NCI-H524 (cell line): ENCODE measurements at regions not wholly inside any gene's neighbourhood (a gene's known extent, or its start where the extent isn't known, plus 50 kb on each side); places are given as distances from the start of the nearest gene placed in this dataset.

Experiments
- DNase-seq, 2 experiments: peaks; one replicate each; lab custom pipeline; 2025; lab: John Stamatoyannopoulos, UW

GRCh38 chr17:83178533-83179304, 99.3 kb downstream of the METRNL start:
- no peak for DNase-seq

GRCh38 chr17:83179374-83179773, 100.0 kb downstream of the METRNL start:
- DNase-seq: no peak

GRCh38 chr17:83179811-83180210, 100.4 kb downstream of the METRNL start:
- DNase-seq: no peak

GRCh38 chr17:83180264-83180995, 101.0 kb downstream of the METRNL start:
- no peak for DNase-seq

- no peak for DNase-seq
Observed at GRCh38 chr17:83180996-83181481, 101.6 kb downstream of the METRNL start.

- DNase-seq: no peak
Observed at GRCh38 chr17:83181991-83182619, 102.7 kb downstream of the METRNL start.

GRCh38 chr17:83182620-83183101, 103.3 kb downstream of the METRNL start:
- DNase-seq: no peak

- no peak for DNase-seq
Observed at GRCh38 chr17:83183145-83183948, 103.9 kb downstream of the METRNL start.

- DNase-seq: no peak
Observed at GRCh38 chr17:83183951-83184506, 104.6 kb downstream of the METRNL start.

GRCh38 chr17:83185023-83186002, 105.9 kb downstream of the METRNL start:
- DNase-seq: no peak

- no peak for DNase-seq
Observed at GRCh38 chr17:83186226-83186625, 106.8 kb downstream of the METRNL start.

GRCh38 chr17:83186751-83187421, 107.5 kb downstream of the METRNL start:
- no peak for DNase-seq

GRCh38 chr17:83187782-83188311, 108.4 kb downstream of the METRNL start:
- DNase-seq: no peak

- DNase-seq: no peak
Observed at GRCh38 chr17:83189044-83190003, 109.9 kb downstream of the METRNL start.

- DNase-seq: no peak
Observed at GRCh38 chr17:83190004-83190385, 110.6 kb downstream of the METRNL start.

GRCh38 chr17:83190601-83191387, 111.4 kb downstream of the METRNL start:
- no peak for DNase-seq

- no peak for DNase-seq
Observed at GRCh38 chr17:83191388-83192160, 112.2 kb downstream of the METRNL start.
